Mucosa of rectum (tissue), 2 donors: ENCODE measurements at regions not wholly inside any gene's neighbourhood (a gene's known extent, or its start where the extent isn't known, plus 50 kb on each side); places are given as distances from the start of the nearest gene placed in this dataset.

Source experiments
- H3K27ac ChIP-seq, 2 donors: one replicate each; pipeline ENCODE4 v1.7.0; 2013; ENCODE audit warnings: inconsistent platforms in 2 of 2, low read depth in 2 of 2, low read length in 2 of 2
- H3K27me3 ChIP-seq, 2 donors: one replicate each; pipeline ENCODE4 v1.7.0; 2013; ENCODE audit warnings: low read length in 2 of 2; ENCODE audit not compliant: control insufficient read depth in 2 of 2, insufficient read depth in 2 of 2
- H3K36me3 ChIP-seq, 2 donors: one replicate each; pipeline ENCODE4 v1.7.0; 2013; ENCODE audit warnings: low read length in 2 of 2; ENCODE audit not compliant: control insufficient read depth in 2 of 2, insufficient read depth in 2 of 2
- H3K4me1 ChIP-seq, 2 donors: one replicate each; pipeline ENCODE4 v1.7.0; 2013; ENCODE audit warnings: low read length in 2 of 2, mild to moderate bottlenecking in 1 of 2; ENCODE audit not compliant: control insufficient read depth in 2 of 2, insufficient read depth in 2 of 2
- H3K4me3 ChIP-seq, 2 donors: one replicate each; pipeline ENCODE4 v1.7.0; 2013; ENCODE audit warnings: low read length in 2 of 2
- H3K9ac ChIP-seq, 2 donors: one replicate each; pipeline ENCODE4 v1.7.0; 2013; ENCODE audit warnings: low read length in 2 of 2, low read depth in 1 of 2, mild to moderate bottlenecking in 1 of 2
- H3K9me3 ChIP-seq, 2 donors: one replicate each; pipeline ENCODE4 v1.7.0; 2013; ENCODE audit warnings: low read length in 2 of 2; ENCODE audit not compliant: control insufficient read depth in 2 of 2
- donor health status: healthy.
- donor health status: Normal muscosa, but diverticular disease.

DNA sequence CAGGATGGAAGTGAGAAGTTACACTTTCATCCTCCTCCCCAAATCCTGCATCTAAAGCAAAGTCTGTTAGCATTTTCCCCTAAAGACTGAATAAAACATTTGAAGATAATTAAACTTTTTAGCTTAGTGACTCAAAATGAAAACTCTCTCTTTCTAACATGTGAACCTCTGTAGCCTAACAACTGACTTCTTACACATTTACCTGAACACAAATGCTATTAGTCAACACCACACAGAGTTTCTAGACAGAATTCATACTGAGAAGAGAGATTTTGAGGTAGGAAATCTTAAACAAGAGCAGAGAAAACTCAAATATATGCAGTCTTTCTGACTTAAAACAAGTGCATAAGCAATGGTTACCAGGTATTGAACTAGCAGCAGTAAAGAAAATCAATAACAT, 149.9 kb upstream of the SMLR1 start:
- H3K27ac ChIP-seq, result no peak overlapping the region
- no peak overlapping the region for H3K4me3 ChIP-seq
- no peaks in the 10 kb centered on the region for H3K27me3 ChIP-seq
- H3K9me3 ChIP-seq, result no peaks in the 10 kb centered on the region
- H3K9ac ChIP-seq, result no peak overlapping the region
- no peaks in the 10 kb centered on the region for H3K36me3 ChIP-seq
- no peaks in the 10 kb centered on the region for H3K4me1 ChIP-seq

DNA sequence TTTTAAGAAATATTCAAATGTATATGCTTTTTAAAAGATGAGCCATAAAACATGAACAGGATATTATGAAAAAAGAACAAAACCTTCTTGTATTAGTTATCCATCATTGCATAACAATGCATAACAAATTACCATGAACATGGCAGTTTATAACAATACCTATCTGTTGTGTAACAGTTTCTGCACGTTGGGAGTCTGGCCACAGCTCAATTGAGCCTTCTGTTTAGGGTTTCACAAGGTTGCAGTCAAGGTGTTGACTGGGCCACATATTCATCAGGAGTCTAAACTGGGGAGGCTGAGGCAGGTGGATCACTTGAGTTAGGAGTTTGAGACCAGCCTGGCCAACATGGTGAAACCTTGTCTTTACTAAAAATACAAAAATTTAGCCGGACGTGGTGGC, 149.4 kb upstream of the SMLR1 start:
- Histone ChIP-seq H3K4me3 (no peak overlapping the region), H3K9me3 (no peaks in the 10 kb centered on the region), H3K9ac (no peak overlapping the region), H3K27ac (no peak overlapping the region), H3K36me3 (no peaks in the 10 kb centered on the region), H3K4me1 (no peaks in the 10 kb centered on the region), H3K27me3 (no peaks in the 10 kb centered on the region)

DNA sequence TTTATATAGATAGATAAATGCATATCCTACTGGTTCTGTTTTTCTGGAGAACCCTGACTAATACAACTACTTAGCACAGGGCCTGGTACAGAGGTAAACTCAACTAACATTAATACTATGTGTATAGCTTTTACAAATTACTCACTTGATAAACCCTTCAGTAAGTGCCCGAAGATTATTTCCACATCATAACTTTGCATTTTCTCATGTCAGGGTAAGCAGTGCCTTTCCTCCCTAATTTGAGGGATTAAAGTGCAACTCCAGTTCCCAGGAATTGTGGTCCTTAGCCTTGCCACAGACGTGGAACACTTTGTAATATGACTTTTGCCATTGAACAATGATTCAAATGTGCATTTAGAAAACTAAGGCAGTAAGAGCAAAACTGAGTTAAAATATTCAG, 147.5 kb upstream of the SMLR1 start:
- Histone ChIP-seq H3K9me3 (no peaks in the 10 kb centered on the region), H3K4me1 (no peaks in the 10 kb centered on the region), H3K4me3 (no peak overlapping the region), H3K27ac (no peak overlapping the region), H3K27me3 (no peaks in the 10 kb centered on the region), H3K9ac (no peak overlapping the region), H3K36me3 (no peaks in the 10 kb centered on the region)

DNA sequence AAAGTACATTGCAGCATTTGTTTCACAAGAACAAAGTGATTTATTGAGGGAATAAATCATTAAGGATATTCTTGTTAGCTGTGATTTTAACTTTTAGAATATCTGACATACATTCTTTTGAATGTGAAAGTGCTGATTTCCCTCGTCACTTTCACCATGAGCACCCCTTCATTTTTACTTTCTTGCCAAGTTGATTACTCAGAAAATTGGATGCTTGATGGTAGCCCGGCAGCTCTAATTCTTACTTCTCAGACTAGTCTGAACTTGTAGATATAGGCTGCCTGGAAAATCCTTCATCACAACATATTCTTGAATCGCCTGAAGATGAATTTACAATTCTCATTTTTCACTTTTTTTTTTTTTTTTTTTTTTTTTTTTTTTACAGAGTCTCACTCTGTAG, 147.1 kb upstream of the SMLR1 start:
- Histone ChIP-seq H3K4me1 (no peaks in the 10 kb centered on the region), H3K27ac (no peak overlapping the region), H3K9me3 (no peaks in the 10 kb centered on the region), H3K9ac (no peak overlapping the region), H3K36me3 (no peaks in the 10 kb centered on the region), H3K4me3 (no peak overlapping the region), H3K27me3 (no peaks in the 10 kb centered on the region)

DNA sequence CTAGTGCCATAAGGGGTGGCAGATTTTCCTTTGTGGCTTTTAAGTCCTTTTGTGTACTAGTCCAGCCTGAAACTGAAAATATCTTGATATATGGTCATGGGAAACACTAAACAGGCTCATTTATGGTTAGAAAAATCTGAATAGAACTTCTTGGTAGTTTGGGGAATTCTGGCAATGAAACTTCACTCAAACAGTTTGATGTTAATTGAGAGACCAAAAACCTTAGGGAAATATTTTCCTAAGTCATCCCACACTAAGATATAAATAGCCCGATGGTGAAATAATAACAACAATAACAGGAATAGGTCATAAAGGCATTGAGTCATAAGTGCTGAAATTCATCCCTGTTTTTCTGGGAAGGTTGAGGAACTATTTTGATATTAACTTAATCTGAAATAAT, 146.2 kb upstream of the SMLR1 start:
- Histone ChIP-seq H3K9ac (no peak overlapping the region), H3K36me3 (no peaks in the 10 kb centered on the region), H3K9me3 (no peaks in the 10 kb centered on the region), H3K27ac (no peak overlapping the region), H3K4me1 (no peaks in the 10 kb centered on the region), H3K4me3 (no peak overlapping the region), H3K27me3 (no peaks in the 10 kb centered on the region)

DNA sequence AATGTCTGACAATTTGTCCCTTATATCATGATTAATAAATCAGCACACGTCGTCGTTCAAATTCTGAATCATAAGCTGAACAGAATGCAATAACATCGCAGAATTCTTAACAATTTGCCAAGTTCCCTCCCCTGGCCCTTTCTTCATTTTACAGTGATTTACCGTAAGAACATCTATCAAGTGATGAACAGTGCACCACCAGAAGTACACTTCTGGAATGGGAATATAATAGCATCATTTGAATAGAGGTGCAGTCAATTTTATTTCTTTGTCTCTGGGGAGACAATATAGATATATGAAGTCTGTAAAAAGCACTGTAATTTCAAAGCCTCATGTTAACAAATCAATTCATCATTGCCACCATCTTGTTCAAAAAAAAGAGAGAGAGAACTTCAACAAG, 145.1 kb upstream of the SMLR1 start:
- Histone ChIP-seq H3K9me3 (no peaks in the 10 kb centered on the region), H3K27ac (no peak overlapping the region), H3K27me3 (no peaks in the 10 kb centered on the region)

DNA sequence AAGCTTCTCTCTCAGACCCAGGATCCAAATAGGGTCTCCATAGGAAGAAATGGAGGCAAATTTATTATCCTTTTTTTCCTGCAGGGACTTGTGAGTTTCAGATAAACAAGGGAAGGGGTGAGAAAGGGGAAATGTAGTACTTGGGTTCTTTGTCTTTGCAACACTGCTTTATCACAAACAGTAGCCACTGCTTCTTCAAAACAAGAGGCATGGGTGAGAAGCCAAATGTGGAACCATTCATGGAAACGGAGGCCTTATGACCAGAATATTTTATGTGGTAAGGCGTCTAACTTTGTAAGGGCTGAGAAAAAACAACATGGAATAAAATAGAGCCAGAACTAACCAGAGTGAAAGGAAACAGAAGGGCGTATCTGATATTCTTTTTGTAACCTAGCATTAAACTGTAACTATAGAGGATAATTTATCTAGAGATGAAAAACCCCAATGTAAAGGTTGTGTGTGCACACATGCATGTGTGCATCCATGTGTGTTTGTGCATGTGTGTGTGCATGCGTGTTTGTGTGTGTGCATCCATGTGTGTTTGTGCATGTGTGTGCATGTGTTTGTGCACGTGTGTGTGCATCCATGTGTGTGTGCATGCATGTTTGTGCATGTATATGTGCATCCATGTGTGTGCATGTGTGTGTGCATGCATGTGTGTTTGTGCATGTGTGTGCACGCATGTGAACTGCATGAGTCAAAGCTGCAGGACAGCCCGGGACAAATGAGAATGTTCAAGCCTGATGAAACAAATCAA, 143.3 kb upstream of the SMLR1 start:
- no peaks in the 10 kb centered on the region for H3K4me1 ChIP-seq
- no peaks in the 10 kb centered on the region for H3K9me3 ChIP-seq
- no peaks in the 10 kb centered on the region for H3K36me3 ChIP-seq
- no peak overlapping the region for H3K4me3 ChIP-seq
- no peaks in the 10 kb centered on the region for H3K27me3 ChIP-seq
- H3K27ac ChIP-seq, result no peak overlapping the region
- H3K9ac ChIP-seq, result no peak overlapping the region

More for the DNA sequence above, 145.1 kb upstream of the SMLR1 start:
- Histone ChIP-seq H3K36me3 (no peaks in the 10 kb centered on the region), H3K9ac (no peak overlapping the region), H3K4me3 (no peak overlapping the region), H3K4me1 (no peaks in the 10 kb centered on the region)

DNA sequence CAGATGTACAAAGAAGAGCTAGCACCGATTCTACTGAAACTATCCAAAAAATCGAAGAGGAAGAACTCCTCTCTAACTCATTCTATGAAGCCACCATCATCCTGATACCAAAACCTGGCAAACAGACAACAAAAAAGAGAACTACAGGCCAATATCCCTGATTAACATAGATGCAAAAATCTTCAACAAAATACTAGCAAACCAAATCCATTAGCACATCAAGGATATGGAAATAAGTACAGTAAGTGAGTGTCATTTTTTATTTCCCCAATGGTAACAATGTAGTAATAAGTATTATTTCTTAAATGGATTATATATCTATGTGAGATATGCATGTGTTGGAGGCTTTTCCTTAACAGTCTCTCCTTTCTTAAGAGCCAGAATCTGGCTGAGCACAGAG, 134.5 kb upstream of the SMLR1 start:
- no peaks in the 10 kb centered on the region for H3K9me3 ChIP-seq
- no peak overlapping the region for H3K27ac ChIP-seq
- no peaks in the 10 kb centered on the region for H3K36me3 ChIP-seq
- no peak overlapping the region for H3K9ac ChIP-seq
- no peak overlapping the region for H3K4me3 ChIP-seq
- H3K27me3 ChIP-seq, result no peaks in the 10 kb centered on the region
- no peaks in the 10 kb centered on the region for H3K4me1 ChIP-seq

DNA sequence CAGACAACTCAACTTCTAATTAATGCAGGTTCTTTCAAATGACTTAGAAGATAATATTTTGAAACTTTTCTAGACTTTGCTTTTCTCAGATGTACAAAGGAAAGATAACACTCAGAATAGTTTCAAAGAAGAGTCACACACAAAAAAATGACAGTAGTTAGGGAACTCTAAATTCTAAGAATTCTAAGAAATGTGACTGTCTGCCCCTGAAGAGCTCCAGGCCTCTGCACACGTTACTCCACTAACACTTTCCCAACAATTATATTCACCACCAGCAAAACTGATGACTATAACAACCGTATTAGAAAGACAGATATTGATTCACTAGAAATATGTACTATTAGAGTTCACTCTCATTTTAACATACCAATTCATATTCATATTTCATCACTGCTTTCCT, 133.3 kb upstream of the SMLR1 start:
- Histone ChIP-seq H3K9me3 (no peaks in the 10 kb centered on the region), H3K27me3 (no peaks in the 10 kb centered on the region), H3K27ac (no peak overlapping the region), H3K4me1 (no peaks in the 10 kb centered on the region), H3K36me3 (no peaks in the 10 kb centered on the region), H3K4me3 (no peak overlapping the region), H3K9ac (no peak overlapping the region)

DNA sequence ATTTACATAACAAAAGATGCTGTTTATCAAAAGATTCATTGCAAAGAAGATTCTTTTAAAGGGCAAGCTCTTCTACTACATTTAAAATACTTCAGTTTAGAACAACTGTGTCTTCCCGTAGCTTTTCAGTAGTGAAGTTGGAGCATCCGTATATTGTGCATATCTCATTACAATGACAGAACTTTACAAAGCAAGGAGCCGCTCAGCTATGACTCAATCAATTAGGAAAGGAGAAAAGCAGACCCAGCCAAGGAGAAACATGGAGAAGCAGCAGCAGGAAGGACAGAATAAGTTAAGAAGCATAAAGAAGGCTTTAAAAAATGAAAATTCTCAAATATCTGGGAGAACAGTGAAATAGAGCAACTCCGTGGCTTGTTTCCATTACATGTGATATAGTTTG, 132.6 kb upstream of the SMLR1 start:
- Histone ChIP-seq H3K27me3 (no peaks in the 10 kb centered on the region), H3K36me3 (no peaks in the 10 kb centered on the region), H3K4me1 (no peaks in the 10 kb centered on the region), H3K9ac (no peak overlapping the region), H3K4me3 (no peak overlapping the region), H3K27ac (no peak overlapping the region), H3K9me3 (no peaks in the 10 kb centered on the region)

DNA sequence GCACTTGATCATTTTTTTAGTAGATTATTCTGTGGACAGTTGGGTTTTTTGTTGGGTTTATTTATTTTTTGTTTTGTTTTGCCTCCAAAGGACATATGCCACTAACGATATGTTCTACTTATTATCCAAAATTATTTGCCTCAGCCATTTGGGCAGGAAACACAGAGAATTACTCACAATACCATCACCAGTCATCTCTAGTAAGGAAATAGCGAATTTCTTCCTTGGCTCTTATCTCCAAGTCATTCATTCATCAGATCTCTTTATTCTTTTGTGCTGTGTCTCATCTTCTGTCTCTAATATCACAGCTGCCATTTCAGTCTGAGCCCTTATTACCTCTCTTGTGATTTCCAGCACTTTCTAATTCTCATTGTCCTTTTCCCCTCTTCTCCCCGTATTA, 130.4 kb upstream of the SMLR1 start:
- H3K36me3 ChIP-seq, result no peaks in the 10 kb centered on the region
- H3K27me3 ChIP-seq, result no peaks in the 10 kb centered on the region
- no peaks in the 10 kb centered on the region for H3K4me1 ChIP-seq
- H3K9ac ChIP-seq, result no peak overlapping the region
- no peak overlapping the region for H3K4me3 ChIP-seq
- H3K27ac ChIP-seq, result no peak overlapping the region
- H3K9me3 ChIP-seq, result no peaks in the 10 kb centered on the region
